Activated B cell treated with CpG ODN at 0.5 μM for 24 hours (primary cell): ENCODE measurements at regions not wholly inside any gene's neighbourhood (a gene's known extent, or its start where the extent isn't known, plus 50 kb on each side); places are given as distances from the start of the nearest gene placed in this dataset.

Experiments used
- ATAC-seq: fragments of 200-7000 bp; cut with Tn5 transposase; one replicate; pipeline ENCODE4 v1.10.0; 2021; ENCODE audit warnings: low read depth, mild to moderate bottlenecking, moderate library complexity
- CTCF ChIA-PET: fragments of 350-600 bp; sonication (Branson Sonifier 250); formaldehyde crosslinking; loops from one replicate; lab custom pipeline; 2021; ENCODE audit warnings: antibody characterized with exemption; lab: Charles Lee
- POLR2A ChIA-PET: fragments of 350-600 bp; sonication (Branson Sonifier 250); formaldehyde crosslinking; loops from one replicate; lab custom pipeline; 2021; ENCODE audit warnings: antibody characterized with exemption; lab: Charles Lee
- DNase-seq: peaks from one replicate; pipeline ENCODE4 v3.0.0; 2022
- H3K27ac Mint-ChIP-seq: one replicate; pipeline ENCODE4 v1.8.0; 2020; ENCODE audit warnings: mixed read lengths
- H3K27me3 Mint-ChIP-seq: one replicate; pipeline ENCODE4 v1.8.0; 2021; ENCODE audit warnings: mixed read lengths
- H3K36me3 Mint-ChIP-seq: one replicate; pipeline ENCODE4 v1.8.0; 2021; ENCODE audit warnings: low read depth, mixed read lengths
- H3K4me1 Mint-ChIP-seq: one replicate; pipeline ENCODE4 v1.8.0; 2021; ENCODE audit warnings: mixed read lengths
- H3K4me3 Mint-ChIP-seq: one replicate; pipeline ENCODE4 v1.8.0; 2020; ENCODE audit warnings: mild to moderate bottlenecking, mixed read lengths
- H3K9me3 Mint-ChIP-seq: one replicate; pipeline ENCODE4 v1.8.0; 2020; ENCODE audit warnings: mixed read lengths
- CTCF ChIP-seq: fragments of 200-600 bp; IDR thresholded peaks from one replicate; pipeline ENCODE4 v1.8.0; 2022; ENCODE audit warnings: antibody characterized with exemption, mild to moderate bottlenecking
- intact Hi-C: fragments of 100-400 bp; cut with micrococcal nuclease; formaldehyde crosslinking; loops from one replicate; pipeline ENCODE4 v1.15.1; 2024

DNA sequence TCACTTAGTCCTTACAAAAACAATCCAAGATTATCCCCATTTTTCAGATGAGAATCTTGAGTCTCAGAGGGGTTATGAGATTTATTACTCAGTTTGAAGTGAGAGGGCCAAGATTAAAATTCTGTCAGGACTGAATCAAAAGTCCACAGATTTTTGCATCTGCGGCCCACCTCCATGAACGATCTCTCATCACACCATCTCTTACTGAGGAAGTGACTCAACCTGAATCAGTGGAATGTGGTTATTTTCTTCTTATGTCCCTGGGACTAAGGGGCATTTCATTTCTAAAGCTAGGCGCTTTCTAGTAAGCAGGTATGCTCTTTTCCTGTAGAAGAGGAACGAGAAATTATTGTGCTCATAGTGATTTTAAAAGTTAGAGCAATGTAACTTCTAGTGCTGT is 360.3 kb upstream of the SPHKAP start:
- no peaks in the 10 kb centered on the region for H3K36me3 Mint-ChIP-seq
- no peaks in the 10 kb centered on the region for H3K27me3 Mint-ChIP-seq
- no peak for TF ChIP-seq CTCF
- H3K9me3 Mint-ChIP-seq = no peaks in the 10 kb centered on the region
- intact Hi-C loops = no loop called here
- no peak overlapping the region for H3K4me3 Mint-ChIP-seq
- H3K27ac Mint-ChIP-seq = no peak overlapping the region
- ChIA-PET POLR2A (no interaction called here), CTCF (no interaction called here)
- DNase-seq (no peak), ATAC-seq (no peak)
- no peaks in the 10 kb centered on the region for H3K4me1 Mint-ChIP-seq

DNA sequence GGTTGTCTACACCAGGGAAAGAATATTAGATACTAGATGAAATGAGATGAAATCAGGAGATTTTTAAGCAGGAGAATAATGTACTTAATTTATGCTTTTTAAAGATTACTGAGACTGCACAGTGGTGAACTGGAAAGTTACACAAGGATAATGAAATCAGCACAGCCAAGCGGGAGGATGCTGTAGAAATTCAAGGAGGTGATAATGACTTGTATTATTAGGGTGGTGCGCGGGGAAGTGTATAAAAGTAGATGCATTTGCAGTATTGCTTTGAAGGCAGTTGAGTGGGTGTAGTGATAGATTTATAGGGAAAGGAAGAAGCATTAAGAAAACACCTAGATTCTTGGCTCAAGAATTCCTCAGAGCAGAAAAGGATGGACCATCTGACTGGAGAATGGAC is 359.5 kb upstream of the SPHKAP start:
- H3K36me3 Mint-ChIP-seq = no peaks in the 10 kb centered on the region
- intact Hi-C loops = no loop called here
- no peak for ATAC-seq
- DNase-seq = no peak
- TF ChIP-seq CTCF = no peak
- no peak overlapping the region for H3K4me3 Mint-ChIP-seq
- no peaks in the 10 kb centered on the region for H3K4me1 Mint-ChIP-seq
- no peaks in the 10 kb centered on the region for H3K27me3 Mint-ChIP-seq
- POLR2A ChIA-PET = no interaction called here
- CTCF ChIA-PET = no interaction called here
- peaks cover 2% of the 10 kb centered on the region for H3K9me3 Mint-ChIP-seq
- H3K27ac Mint-ChIP-seq = no peak overlapping the region

DNA sequence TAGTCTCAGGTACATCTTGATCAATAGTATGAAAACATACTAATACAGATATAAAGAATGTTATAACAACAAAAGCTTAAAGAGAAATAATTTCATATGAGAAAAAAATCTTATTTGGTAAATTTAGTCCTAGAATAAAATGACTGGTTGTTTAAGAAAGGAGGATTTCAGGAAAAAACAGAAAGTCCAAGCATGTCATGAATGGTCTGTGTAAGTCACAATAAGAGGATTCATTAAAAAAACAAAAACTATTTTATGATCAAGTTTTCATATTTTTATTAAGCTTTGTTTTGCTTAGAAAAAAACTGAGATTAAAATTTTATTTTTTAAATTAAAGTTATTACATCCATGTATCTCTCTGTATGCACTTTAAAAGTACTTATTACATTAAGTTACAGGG is 353.9 kb upstream of the SPHKAP start:
- no peaks in the 10 kb centered on the region for H3K27me3 Mint-ChIP-seq
- CTCF ChIA-PET = no interaction called here
- no peaks in the 10 kb centered on the region for H3K36me3 Mint-ChIP-seq
- intact Hi-C loops = no loop called here
- ATAC-seq = no peak
- TF ChIP-seq CTCF = no peak
- no peak overlapping the region for H3K27ac Mint-ChIP-seq
- H3K4me1 Mint-ChIP-seq = no peaks in the 10 kb centered on the region
- POLR2A ChIA-PET = no interaction called here
- H3K4me3 Mint-ChIP-seq = no peak overlapping the region
- H3K9me3 Mint-ChIP-seq = peaks cover 4% of the 10 kb centered on the region
- DNase-seq = no peak

GRCh38 chr2:228533156-228533555 is 351.7 kb upstream of the SPHKAP start:
- H3K4me1 Mint-ChIP-seq = no peaks in the 10 kb centered on the region
- no peaks in the 10 kb centered on the region for H3K27me3 Mint-ChIP-seq
- ATAC-seq = no peak
- no peak overlapping the region for H3K4me3 Mint-ChIP-seq
- no peaks in the 10 kb centered on the region for H3K36me3 Mint-ChIP-seq
- POLR2A ChIA-PET = no interaction called here
- no peak for TF ChIP-seq CTCF
- no peak overlapping the region for H3K27ac Mint-ChIP-seq
- CTCF ChIA-PET = no interaction called here
- intact Hi-C loops = no loop called here
- peaks cover 5% of the 10 kb centered on the region for H3K9me3 Mint-ChIP-seq
- no peak for DNase-seq

GRCh38 chr2:228532233-228532632 is 350.7 kb upstream of the SPHKAP start:
- Mint-ChIP-seq H3K4me1 (no peaks in the 10 kb centered on the region), H3K27ac (no peak overlapping the region), H3K9me3 (peaks cover 5% of the 10 kb centered on the region), H3K36me3 (no peaks in the 10 kb centered on the region), H3K27me3 (no peaks in the 10 kb centered on the region), H3K4me3 (no peak overlapping the region)
- POLR2A ChIA-PET = no interaction called here
- CTCF ChIA-PET = no interaction called here
- TF ChIP-seq CTCF = no peak
- intact Hi-C loops = no loop called here
- DNase-seq = no peak
- no peak for ATAC-seq
